HG03469 (cell line): ENCODE measurements at regions not wholly inside any gene's neighbourhood (a gene's known extent, or its start where the extent isn't known, plus 50 kb on each side); places are given as distances from the start of the nearest gene placed in this dataset.
"Not testable (repeated sequence)": the region's sequence is repeated elsewhere in the genome, so short reads cannot be mapped to it uniquely, and the experiment has no call there.

ENCODE experiments used
- ATAC-seq: cut with Tn5 transposase; IDR thresholded peaks from one replicate; pipeline ENCODE4 v1.9.1; 2021; ENCODE audit warnings: mild to moderate bottlenecking, moderate library complexity, moderate number of reproducible peaks; ENCODE audit not compliant: unreplicated experiment

DNA sequence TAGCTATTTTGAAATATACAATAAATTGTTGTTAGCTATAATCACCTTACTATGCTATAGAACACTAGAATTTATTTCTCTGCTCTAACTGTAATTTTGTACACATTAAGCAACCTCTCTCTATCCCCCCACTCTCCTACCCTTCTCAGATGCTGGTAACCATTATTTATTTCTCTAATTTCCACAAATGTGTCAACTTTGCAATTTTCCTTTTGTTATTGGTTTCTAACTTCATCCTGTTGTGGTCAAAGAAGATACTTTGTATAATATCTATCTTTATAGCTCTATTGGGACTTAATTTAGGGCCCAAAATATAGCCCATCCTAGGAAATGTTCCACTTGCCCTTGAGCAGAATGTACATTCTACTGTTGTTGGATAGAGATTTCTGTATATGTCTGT, 229.3 kb downstream of the SATB1 start:
- no peak for ATAC-seq

DNA sequence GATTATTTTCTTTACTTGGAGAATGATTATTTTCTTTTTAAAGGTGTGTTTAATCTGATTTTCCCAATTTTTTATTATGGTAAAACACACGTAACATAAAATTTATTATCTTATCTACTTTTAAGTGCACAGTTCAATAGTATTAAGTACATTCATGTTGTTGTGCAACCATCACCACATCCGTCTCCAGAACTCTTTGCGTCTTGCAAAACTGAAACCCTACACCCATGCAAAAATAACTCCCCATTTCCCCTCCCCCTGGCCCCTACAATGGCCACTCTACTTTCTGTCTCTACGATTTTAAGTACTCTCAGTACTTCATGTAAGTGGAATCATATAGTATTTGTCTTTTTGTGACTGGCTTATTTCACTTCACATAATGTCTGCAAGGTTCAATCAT, 230.7 kb downstream of the SATB1 start:
- no peak for ATAC-seq

DNA sequence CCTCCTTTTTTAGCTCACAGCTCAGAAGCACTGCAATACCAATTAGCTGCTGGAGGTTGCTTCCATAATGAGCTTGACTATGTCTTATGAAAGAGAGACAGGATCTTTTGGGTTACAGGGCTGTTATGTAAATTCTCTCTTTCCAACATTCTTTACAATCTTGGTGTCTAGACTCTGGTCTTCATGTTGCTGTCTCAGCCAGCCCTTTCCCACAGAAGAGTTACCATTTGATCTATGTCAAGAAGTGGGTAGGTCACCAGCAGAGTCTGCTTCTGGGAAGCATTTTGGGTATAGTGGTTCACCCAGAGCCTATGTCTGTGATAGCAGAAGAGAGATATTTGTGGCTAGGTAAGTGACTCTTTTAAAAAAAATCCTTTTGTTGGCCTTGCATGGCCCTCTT, 234.5 kb downstream of the SATB1 start:
- ATAC-seq = no peak

DNA sequence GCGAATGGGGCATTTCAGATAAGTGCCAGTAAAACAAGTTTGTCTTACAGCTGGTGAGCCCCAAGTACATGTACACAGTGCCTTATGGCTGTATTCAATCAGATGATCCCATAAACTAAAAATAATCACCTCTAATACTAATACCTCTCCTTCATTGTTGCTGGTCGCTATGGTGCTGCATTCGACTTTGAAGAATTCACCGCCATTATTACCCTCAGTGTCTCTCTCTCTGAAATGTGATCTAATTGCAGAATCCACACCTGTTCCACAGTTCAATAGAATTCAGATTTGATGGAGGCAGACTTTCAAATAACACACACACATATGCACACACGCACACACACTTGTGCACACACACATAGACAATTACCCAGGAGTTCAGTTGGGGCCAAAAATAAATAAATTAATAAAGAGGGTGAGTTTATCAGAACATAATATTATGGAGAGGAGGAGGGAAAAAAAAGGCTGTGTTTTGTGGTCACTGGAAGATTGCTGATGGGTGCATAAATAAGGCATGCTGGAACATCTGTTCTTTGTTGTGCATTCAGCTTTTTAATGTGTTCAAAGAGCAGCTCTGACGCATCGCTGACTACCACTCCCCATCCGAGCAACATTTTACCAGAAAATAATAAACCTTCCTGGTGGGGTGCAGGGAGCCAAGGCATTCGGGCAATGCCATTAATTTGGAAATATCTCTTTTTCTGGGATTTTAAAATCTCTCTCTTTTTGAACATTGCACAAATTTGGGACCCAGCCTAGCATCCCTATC, 235.7 kb downstream of the SATB1 start:
- ATAC-seq = no peak

DNA sequence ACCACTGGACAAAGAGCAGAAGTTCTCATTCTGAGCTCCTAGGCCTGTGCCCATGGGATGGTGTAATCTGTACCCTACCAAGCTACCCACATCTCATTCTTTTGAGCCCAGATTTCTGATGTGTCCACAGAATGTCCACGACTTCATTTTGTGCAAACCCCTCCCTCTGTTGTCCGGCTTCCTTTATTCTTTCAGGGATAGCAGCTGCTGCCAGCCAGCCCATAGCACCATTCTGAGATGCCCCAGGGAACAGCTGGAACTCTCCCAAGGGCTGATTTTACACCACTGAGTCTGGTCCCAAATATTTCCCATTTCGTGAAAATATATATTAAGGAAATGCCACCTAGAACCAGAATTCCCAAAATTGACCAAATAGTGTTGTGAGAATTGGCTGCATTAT, 236.6 kb downstream of the SATB1 start:
- no peak for ATAC-seq

DNA sequence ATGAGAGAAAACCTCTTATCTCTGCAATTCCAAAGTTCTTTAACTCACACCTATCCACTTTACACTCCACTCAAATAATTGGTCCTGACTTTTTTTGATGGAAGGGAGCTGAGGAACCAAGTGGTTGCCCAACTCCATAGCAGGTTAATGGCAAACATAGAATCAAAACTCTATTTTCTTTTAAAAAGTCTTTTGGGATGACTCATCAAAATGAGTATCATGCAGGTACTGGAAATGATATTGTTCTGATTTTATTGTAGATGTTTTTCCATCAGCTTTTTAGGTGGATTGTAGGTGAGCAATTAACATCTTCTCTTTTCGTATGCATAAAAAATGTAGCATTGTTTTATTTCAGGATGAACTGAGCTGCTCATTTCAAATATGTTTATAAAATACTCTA, 239.5 kb downstream of the SATB1 start:
- no peak for ATAC-seq

DNA sequence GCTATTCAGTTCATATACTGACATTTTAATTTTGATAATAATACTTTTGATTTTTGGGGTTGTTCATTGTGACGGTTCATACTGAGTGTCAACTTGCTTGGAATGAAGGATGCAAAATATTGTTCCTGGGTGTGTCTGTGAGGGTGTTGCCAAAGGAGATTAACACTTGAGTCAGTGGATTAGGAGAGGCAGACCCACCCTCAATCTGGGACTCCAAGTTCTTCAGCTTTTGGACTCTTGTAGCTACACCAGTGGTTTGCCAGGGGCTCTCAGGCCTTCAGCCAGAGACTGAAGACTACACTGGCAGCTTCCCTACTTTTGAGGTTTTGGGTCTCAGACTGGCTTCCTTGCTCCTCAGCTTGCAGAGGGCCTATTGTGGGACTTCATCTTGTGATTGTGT, 242.2 kb downstream of the SATB1 start:
- ATAC-seq = not testable (repeated sequence)

DNA sequence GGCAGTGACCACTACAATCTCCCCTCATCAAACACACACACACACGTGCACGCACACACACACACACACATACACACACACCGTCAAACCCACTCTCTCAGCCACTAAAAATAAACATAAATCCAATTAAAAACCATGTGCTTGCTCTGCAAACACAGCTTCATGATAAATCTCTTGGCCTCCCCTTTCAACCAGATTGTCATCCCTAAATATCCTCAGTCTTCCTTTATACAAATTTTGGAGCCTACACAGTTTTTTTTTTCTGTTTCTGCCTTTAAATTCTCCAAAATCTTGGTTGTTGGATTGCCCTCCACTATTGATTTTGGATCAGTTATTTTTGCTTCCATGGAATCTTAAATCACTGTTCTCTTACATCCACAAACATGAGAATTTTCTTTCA, 245.6 kb downstream of the SATB1 start:
- no peak for ATAC-seq

DNA sequence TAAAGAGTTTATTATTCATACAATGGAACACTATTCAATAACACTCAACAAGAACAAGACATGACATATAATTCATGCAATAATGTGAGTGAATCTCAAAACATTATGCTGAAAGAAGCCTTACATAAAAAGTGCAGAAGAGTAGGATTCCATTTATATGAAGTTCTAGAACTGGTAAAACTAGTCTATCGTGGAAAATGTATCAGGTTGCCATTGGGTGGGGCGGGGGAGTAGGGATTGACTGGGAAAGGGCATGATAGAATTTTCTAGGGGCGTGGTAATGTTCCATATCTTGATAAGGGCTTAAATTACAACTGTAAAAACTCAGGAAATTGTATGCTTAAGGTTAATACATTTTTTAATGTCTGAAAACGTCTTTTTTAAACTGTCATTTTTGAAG, 247.9 kb downstream of the SATB1 start:
- no peak for ATAC-seq

DNA sequence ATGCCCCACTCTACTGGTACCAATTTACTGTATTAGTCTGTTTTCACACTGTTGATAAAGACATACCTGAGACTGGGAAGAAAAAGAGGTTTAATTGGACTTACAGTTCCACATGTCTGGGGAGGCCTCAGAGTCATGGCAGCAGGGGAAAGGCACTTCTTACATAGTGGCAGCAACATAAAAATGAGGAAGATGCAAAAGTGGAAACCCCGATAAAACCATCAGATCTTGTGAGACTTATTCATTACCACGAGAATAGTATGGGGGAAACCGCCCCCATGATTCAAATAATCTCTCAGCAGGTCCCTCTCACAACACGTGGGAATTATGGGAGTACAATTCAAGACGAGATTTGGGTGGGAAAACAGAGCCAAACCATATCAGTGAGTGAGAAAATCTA, 251.2 kb downstream of the SATB1 start:
- ATAC-seq = not testable (repeated sequence)

DNA sequence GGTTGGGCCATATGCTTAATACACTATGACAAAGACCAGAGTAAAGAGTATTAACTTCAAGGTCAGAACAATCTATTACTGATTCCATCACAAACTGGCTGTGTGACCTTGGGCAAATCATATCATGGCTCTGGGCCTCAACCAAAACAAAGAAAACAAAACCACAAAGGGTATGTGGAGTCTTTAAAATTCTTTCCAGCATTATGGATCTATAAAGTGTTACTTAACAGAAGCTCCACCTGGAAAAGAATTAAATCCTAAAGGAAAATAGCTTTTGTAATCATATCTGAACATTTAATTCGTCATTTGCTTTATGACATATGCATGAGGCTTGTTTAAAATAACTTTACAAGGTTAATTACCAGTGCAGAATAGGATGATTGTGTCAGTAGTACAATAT, 265.5 kb downstream of the SATB1 start:
- ATAC-seq = no peak

DNA sequence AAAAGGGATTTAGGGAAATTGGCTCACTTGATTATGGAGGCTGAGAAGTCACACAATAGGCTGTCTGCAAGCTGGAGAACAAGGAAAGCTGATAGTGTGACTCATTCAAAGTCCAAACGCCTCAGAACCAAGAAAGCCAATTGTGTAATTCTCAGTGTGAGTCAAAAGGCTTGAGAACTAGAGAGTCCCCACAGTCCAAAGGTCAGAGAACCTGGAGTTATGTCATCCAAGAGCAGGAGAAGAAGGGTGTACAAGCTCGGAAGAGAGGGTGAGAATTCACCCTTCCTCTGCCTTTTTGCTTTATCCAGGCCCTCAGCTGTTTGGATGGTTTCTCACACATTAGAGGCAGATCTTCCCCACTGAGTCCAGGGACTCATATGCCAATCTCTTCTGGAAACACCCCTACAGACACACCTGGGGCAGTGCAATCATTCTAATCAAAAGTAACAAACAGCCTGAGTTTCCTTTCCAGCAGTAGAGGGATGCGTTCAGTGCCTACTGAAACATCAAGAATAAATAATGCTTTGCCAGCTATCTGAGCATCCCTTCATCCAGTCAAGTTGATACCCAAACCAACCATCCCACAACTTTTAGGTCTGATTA, 271.5 kb downstream of the SATB1 start:
- ATAC-seq = no peak

DNA sequence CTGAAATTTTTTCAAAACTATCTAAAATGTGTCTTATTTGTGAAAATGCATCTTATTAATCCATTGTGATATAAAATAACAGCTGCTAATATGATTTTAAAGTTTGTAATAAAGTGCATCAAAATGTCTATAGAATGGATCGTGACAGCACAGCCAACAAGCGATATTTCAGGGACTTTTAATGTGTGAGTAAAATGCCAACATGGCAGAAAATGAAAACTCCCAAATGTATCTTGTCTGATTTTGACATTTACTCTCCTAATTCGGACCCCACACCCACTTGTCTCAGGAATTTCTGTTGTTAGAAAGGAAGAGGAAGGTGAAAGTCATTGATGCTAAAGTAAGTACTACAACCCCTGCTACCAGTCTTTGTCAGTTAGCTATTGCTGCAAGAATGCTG, 273.9 kb downstream of the SATB1 start:
- no peak for ATAC-seq

DNA sequence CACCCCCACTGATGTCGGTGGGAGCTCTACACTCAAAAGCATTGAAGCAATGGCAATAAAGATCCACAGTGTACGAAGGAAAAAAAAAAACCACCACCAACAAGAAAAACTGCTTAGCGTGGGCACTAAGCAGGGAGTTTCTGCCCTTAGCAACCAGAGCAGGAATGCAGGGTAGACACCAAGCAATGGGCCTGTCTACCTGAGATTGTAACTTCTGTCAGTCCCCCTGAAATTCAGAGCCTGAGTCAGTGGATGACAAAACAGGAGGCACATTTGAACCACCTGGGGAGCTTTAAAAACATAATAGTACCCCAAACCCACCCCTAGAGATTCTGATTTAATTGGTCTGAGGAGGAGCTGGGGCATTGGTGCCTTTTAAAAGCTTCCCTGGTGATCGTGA, 275.2 kb downstream of the SATB1 start:
- no peak for ATAC-seq

DNA sequence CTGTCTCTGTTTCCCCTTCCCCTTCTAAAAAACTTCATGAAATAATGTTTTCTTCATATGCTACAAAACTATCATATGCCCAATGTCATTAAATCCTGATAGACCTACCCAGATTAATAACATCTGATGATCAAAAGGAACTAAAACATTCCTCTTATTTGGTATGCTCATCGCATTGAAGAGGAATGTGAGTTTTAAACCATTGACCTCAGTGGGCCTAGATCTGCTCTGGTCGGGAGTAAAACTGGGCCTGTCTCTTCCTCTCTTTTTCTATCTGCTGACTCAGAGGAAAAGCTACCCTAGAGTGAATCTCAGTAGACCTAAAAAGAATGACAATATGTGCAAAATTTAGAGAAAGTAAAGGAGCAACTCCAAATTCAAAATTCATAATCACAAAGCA, 275.8 kb downstream of the SATB1 start:
- no peak for ATAC-seq

DNA sequence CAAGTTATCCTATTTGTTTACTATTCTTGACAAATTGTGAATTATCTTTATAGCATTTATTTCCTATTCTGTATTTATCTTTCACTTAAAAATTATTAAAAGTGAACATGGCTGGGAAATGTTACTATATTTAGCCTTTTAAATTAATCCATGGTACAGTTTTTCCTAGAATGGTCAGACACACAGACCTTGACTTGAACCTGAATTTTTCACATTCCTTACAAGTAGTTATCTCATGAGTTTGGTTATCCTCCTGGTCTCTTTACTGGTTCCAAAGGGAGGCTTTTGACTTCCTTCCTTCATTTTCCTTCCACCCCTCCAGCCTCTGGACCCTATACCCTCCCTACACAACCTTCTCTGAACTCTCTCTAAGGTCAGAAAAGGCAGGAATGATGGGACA, 280.6 kb downstream of the SATB1 start:
- no peak for ATAC-seq

DNA sequence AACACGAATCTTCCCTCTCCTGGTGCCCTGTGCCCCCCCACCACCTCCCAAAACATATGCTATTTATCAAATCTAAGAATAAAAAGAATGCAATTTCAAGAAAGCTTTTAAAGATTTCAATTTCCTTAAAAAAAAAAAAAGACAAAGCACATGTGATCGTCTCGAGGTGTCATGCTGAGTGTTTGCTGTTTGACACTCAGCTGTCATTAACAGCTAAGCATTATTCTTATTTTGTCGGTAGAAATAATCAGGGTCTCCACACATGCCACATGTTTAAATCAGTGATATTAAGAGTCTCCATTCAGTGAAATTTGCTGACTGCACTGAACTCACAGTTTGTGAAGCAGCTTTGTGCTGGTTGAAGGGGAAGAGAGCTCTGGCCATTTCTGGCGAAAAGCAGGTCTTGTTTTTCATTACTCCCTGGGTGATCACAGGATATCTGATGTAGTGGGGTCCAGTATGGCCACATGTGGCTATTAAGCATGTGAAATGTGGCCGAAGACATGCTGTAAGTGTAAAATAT, 281.8 kb downstream of the SATB1 start:
- ATAC-seq = no peak

DNA sequence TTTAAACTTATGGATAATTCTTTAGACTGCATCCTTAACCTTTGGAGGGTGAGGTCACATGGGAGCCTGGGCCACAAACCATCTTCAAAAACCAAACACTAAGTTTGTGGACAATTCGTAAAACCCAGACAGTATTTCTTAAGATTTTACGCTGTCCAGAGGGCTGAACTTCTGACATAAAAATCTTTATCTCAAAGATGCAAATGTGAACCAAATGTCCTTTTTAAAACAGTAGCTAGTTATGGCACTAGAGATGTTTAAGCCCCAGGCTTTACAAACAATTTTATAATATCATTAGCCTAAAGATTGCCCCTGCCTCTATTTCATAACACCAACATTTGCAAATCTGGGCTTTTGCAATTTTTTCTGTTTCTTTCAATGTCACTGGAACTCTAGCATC, 287.2 kb downstream of the SATB1 start:
- ATAC-seq = no peak

DNA sequence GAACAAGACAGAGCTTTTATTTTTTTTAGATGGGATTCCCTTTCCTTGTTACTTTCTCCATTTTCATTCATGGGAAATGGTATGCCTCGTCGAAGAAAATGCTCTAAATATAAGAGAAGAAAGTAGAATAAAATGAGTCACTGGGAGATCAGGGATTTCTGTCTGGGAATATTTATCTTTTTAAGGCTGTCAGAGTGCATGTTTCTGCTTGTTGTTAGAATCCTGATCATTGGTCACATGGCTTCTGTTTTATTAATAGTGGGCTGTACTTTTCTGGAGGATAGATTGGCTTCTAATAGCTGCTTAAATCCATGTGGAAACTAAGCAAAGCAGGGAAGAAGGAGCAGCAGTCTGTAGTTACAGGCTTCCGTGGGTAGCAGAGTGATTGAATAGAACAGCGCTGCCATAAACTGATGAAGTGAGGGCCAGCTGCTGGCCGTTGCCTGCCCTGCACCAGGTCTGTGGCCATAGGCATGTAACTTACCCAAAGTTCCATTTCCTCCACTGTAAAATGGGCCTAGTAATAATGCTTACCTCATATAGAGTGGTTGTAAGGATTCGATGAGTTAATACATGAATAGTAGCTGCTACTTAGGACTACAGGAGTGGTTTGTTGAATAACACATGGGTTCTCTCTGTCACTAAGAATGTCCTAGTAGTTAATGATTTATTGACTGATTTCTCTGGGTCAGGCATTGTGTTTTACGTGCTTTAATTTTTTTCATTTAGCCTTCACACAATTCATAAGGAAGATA, 289.9 kb downstream of the SATB1 start:
- no peak for ATAC-seq

DNA sequence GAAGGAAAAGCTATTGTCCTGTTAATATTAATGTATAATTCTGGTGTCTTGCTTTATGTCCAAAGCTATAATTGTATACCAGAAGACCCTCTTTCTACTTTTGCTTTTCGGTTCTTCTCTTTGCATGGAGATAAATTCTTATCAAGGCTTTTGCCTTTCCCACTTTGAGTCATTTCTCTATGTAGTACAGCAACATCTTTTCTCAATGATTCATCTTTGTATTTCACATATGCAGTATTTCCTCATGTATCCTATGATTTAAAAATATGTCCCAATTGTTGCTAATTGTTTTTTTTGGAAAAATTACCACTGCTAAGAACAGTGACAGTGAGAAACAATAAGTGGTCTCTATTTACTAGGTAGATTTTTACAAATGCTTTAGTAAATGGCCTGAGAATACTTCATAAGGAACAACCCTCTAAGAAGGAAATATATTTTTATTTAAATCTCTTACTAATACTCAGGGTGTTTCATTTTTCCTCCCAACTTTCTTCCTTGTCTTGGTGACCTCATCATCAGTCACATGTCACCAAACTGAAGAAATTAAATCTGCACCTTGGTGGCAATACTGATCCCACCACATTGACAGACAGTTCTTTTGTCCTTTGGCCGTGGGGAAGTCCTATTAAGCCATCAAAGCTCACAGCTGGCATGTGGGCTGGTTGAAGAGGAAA, 290.6 kb downstream of the SATB1 start:
- ATAC-seq = no peak

DNA sequence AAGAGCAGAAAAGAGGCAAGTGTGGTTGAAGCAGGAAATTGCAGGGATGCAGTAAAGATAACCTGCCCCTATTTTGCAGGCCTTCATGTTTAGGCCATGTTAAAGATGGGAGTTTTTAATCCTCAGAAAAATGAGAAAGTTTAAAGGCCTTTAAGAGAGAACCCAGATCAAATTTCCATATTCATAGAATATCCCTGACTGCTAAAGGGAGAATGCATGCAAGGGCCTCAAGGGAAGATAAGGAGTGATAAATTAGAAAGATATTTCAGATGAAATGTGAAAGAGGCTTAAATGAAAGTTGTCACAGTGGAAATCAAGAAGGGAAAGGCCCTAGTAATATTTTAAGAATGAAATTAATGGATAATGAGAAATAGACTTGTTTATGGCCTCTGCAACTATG, 292.1 kb downstream of the SATB1 start:
- no peak for ATAC-seq
